ENCODE measurements at regions not wholly inside any gene's neighbourhood (a gene's known extent, or its start where the extent isn't known, plus 50 kb on each side); places are given as distances from the start of the nearest gene placed in this dataset.

DNA sequence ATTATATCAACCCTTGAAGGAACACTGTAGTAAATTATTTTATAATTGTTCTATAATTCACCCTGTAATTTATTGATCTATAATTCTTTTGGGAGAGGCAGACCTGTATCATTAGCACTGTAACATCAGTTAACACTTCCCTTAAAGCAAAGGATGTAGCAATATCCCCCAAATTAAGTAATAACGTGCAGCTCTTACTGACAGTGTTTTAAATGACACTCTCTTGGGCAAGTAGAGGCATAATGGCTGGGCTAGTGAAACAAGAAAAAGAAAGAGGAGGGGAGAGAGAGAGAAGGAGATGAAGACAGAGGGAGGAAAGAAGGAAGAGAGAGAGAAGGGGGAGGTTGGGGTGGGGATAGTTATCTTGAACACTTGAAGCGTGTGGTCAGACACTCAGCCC lies 161.0 kb upstream of the RNF32 start:
- no peaks in the 10 kb centered on the region for H3K9me3 ChIP-seq (ENCODE audit: low read length)
- no peaks in the 10 kb centered on the region for H3K36me3 ChIP-seq (ENCODE audit: insufficient read depth, low read length)
- no peak overlapping the region for H2AFZ ChIP-seq (ENCODE audit: low read depth, low read length)
- H3K27me3 ChIP-seq (ENCODE audit: insufficient read depth, low read length) = no peaks in the 10 kb centered on the region
- H3K4me3 ChIP-seq (ENCODE audit: low read length) = no peak overlapping the region
- no peaks in the 10 kb centered on the region for H3K4me1 ChIP-seq (ENCODE audit: insufficient read depth, low read length)

GRCh38 chr7:156478486-156478885 lies 162.1 kb upstream of the RNF32 start:
- H3K9me3 ChIP-seq (ENCODE audit: low read length) = no peaks in the 10 kb centered on the region
- no peaks in the 10 kb centered on the region for H3K36me3 ChIP-seq (ENCODE audit: insufficient read depth, low read length)
- H2AFZ ChIP-seq (ENCODE audit: low read depth, low read length) = no peak overlapping the region
- no peaks in the 10 kb centered on the region for H3K4me1 ChIP-seq (ENCODE audit: insufficient read depth, low read length)
- H3K4me3 ChIP-seq (ENCODE audit: low read length) = no peak overlapping the region
- H3K27me3 ChIP-seq (ENCODE audit: insufficient read depth, low read length) = no peaks in the 10 kb centered on the region

DNA sequence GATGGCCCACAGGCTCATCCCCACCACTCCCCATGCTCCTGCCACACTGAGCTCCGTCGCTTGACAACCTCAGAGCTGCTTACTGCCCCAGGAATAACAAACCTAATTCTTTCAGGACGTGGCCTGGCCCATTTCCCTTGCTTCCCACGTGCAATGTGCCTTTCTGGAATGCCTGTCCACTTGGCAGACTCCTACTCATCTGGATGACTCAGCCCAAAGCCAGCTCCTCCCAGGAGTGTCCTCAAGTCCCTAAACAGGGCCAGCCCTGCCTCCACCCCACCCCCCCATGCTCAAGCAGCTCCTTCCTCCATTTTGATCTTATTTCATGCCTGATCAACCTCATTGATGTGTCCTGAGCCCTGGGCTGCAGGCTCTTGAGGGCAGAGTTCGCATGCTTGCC lies 164.9 kb upstream of the RNF32 start:
- H3K36me3 ChIP-seq (ENCODE audit: insufficient read depth, low read length) = no peaks in the 10 kb centered on the region
- no peaks in the 10 kb centered on the region for H3K27me3 ChIP-seq (ENCODE audit: insufficient read depth, low read length)
- no peak overlapping the region for H2AFZ ChIP-seq (ENCODE audit: low read depth, low read length)
- no peaks in the 10 kb centered on the region for H3K4me1 ChIP-seq (ENCODE audit: insufficient read depth, low read length)
- no peak overlapping the region for H3K4me3 ChIP-seq (ENCODE audit: low read length)
- H3K9me3 ChIP-seq (ENCODE audit: low read length) = no peaks in the 10 kb centered on the region

DNA sequence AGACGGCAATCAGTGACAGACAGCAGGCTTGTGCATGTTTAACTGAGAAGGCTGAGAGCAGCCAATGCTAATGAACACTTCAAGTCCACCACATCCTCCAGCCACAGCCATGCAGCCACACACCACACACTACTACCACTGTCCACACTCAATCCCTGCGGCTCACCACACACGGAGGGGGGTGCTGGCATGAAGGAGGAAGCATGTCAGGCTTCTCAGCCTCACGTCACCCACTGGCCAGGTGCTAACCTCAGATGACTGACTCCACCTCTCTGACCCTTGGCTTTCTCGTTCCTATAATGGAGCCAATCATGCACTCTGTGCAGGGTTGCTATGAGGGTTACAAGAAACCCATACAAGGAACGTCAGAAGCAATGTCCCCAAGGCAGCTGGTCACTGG lies 165.4 kb upstream of the RNF32 start:
- Histone ChIP-seq H3K4me1 (ENCODE audit: insufficient read depth, low read length) (no peaks in the 10 kb centered on the region), H3K36me3 (ENCODE audit: insufficient read depth, low read length) (no peaks in the 10 kb centered on the region), H2AFZ (ENCODE audit: low read depth, low read length) (no peak overlapping the region), H3K27me3 (ENCODE audit: insufficient read depth, low read length) (no peaks in the 10 kb centered on the region), H3K4me3 (ENCODE audit: low read length) (no peak overlapping the region), H3K9me3 (ENCODE audit: low read length) (no peaks in the 10 kb centered on the region)

GRCh38 chr7:156474241-156474743 lies 166.3 kb upstream of the RNF32 start:
- Histone ChIP-seq H3K9me3 (ENCODE audit: low read length) (no peaks in the 10 kb centered on the region), H3K4me1 (ENCODE audit: insufficient read depth, low read length) (no peaks in the 10 kb centered on the region), H2AFZ (ENCODE audit: low read depth, low read length) (no peak overlapping the region), H3K36me3 (ENCODE audit: insufficient read depth, low read length) (no peaks in the 10 kb centered on the region), H3K4me3 (ENCODE audit: low read length) (no peak overlapping the region), H3K27me3 (ENCODE audit: insufficient read depth, low read length) (no peaks in the 10 kb centered on the region)

DNA sequence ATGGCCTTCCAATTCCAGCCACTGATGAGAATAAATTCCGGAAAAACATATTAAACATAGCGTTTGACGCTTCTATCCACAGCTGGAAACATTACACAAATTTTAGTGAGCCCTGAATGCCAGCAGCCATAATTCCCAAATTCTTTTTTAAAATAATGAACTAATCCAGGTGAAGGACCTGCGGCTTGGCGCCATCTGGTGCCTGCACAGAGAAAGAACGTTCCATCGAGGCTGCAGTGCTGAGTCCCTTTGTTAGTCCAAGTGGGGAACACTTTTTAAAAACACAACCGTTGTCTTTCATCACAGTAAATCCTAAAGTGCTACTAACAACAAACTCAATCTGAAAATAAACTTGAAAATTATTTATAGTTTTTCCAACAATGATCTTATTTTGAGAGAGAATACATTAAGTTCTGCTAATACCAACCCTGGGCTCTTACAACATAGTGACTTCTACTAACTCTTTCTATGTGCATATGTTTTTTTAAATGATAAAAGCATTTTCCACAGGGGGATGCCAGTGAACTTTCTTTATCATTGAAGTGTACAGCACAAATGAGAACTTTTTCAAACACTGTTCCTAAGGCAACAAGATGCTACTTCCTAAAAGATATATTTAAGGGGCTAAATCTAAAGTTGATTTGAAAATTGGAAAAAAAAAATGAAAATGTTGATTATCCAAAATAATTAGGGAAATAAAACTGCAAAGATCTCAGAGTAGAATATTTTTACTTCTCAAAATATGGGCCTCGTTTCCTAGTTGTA lies 166.9 kb upstream of the RNF32 start:
- Histone ChIP-seq H3K4me3 (ENCODE audit: low read length) (no peak overlapping the region), H3K27me3 (ENCODE audit: insufficient read depth, low read length) (no peaks in the 10 kb centered on the region), H3K36me3 (ENCODE audit: insufficient read depth, low read length) (no peaks in the 10 kb centered on the region), H2AFZ (ENCODE audit: low read depth, low read length) (no peak overlapping the region), H3K4me1 (ENCODE audit: insufficient read depth, low read length) (no peaks in the 10 kb centered on the region), H3K9me3 (ENCODE audit: low read length) (no peaks in the 10 kb centered on the region)

GRCh38 chr7:156472267-156472666 lies 168.3 kb upstream of the RNF32 start:
- Histone ChIP-seq H3K36me3 (ENCODE audit: insufficient read depth, low read length) (no peaks in the 10 kb centered on the region), H3K4me1 (ENCODE audit: insufficient read depth, low read length) (no peaks in the 10 kb centered on the region), H2AFZ (ENCODE audit: low read depth, low read length) (no peak overlapping the region), H3K9me3 (ENCODE audit: low read length) (no peaks in the 10 kb centered on the region), H3K4me3 (ENCODE audit: low read length) (no peak overlapping the region), H3K27me3 (ENCODE audit: insufficient read depth, low read length) (no peaks in the 10 kb centered on the region)

DNA sequence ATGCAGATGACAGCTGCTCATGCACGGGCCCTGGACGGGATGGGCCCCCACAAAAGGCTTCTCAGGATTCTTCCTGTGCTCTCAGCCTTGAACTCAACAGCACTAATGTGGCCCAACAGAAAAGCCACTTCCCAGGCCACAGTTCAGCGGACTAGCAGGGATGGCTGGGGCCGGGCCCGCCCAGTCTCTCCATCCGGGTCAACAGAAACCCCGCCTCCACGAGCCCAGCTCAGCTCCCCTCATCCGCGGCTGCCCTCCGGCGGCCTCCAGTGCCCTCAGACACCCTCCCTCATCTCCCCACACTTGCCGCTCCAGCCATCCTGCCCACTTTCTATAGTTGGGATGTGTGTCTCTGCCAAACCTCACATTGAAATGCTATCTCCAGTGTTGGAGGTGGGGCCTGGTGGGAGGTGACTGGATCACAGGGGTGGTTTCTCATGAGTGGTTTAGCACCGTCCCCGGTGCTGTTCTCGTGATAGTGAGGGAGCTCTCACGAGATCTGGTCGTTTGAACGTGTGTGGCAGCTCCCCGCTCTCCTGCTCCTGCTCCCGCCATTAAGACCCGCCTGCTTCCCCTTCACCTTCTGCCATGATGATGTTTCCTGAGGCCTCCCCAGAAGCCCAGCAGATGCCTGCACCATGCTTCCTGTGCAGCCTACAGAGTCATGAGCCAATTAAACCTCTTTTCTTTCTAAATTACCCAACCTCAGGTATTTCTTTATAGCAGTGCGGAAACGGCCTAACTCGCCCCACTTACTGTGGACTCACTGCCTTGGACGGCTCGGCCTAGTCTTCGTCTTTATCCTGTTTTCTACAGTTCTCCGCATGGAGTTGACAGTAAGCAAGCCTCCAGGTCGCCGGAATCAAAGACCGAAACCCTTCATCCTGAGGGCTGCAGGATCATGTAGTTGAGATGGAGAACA lies 169.9 kb upstream of the RNF32 start:
- Histone ChIP-seq H3K36me3 (ENCODE audit: insufficient read depth, low read length) (no peaks in the 10 kb centered on the region), H3K27me3 (ENCODE audit: insufficient read depth, low read length) (no peaks in the 10 kb centered on the region), H3K9me3 (ENCODE audit: low read length) (no peaks in the 10 kb centered on the region), H3K4me1 (ENCODE audit: insufficient read depth, low read length) (no peaks in the 10 kb centered on the region), H2AFZ (ENCODE audit: low read depth, low read length) (no peak overlapping the region), H3K4me3 (ENCODE audit: low read length) (no peak overlapping the region)

- H3K4me3 ChIP-seq (ENCODE audit: low read length) = no peak overlapping the region
- no peak overlapping the region for H2AFZ ChIP-seq (ENCODE audit: low read depth, low read length)
- H3K27me3 ChIP-seq (ENCODE audit: insufficient read depth, low read length) = peaks cover 15% of the 10 kb centered on the region
- H3K4me1 ChIP-seq (ENCODE audit: insufficient read depth, low read length) = no peaks in the 10 kb centered on the region
- H3K36me3 ChIP-seq (ENCODE audit: insufficient read depth, low read length) = no peaks in the 10 kb centered on the region
- no peaks in the 10 kb centered on the region for H3K9me3 ChIP-seq (ENCODE audit: low read length)
Measured at GRCh38 chr7:156466955-156467625, 173.5 kb upstream of the RNF32 start.

DNA sequence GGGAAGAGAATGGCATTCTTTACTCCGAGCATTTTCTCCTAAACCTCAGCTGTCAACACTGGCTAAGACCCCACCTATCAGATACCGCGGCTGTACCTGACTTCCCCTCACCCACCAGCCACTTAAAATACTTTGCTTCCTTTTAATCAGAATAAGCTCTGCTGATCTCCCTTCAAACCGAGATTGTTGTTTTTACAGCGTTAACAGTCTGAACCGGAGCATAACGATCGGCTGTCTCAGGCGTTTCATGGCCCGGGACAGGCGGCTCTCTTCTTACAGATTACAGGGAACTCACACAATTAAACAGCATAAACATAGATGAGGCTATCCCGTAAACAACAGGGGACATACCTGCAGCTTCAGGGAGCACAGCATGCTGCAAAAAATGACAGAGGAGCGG lies 174.3 kb upstream of the RNF32 start:
- H3K4me3 ChIP-seq (ENCODE audit: low read length) = no peak overlapping the region
- no peak overlapping the region for H2AFZ ChIP-seq (ENCODE audit: low read depth, low read length)
- H3K27me3 ChIP-seq (ENCODE audit: insufficient read depth, low read length) = peaks cover 16% of the 10 kb centered on the region
- no peaks in the 10 kb centered on the region for H3K9me3 ChIP-seq (ENCODE audit: low read length)
- H3K4me1 ChIP-seq (ENCODE audit: insufficient read depth, low read length) = no peaks in the 10 kb centered on the region
- no peaks in the 10 kb centered on the region for H3K36me3 ChIP-seq (ENCODE audit: insufficient read depth, low read length)

DNA sequence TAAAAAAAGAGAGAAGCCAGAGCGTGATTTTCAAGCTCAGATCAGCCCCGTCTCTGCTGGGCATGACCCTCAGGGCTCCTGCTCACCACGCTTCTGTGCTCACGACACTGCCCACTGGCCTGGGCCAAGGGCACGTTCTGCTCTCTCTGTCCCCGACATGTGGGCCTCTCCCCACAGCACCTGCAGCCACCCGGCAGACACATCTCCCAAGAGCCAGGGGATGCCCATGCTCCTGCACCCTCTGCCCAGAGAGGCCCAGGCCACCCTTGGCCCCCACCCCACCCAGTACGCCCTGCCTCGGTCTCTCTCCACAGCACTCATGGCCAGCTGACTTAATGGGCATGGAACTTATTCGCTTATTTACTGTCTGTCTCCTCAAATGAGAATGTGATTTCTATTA lies 175.4 kb upstream of the RNF32 start:
- Histone ChIP-seq H3K36me3 (ENCODE audit: insufficient read depth, low read length) (no peaks in the 10 kb centered on the region), H3K4me1 (ENCODE audit: insufficient read depth, low read length) (no peaks in the 10 kb centered on the region), H3K4me3 (ENCODE audit: low read length) (no peak overlapping the region), H3K27me3 (ENCODE audit: insufficient read depth, low read length) (peaks cover 23% of the 10 kb centered on the region), H3K9me3 (ENCODE audit: low read length) (no peaks in the 10 kb centered on the region), H2AFZ (ENCODE audit: low read depth, low read length) (no peak overlapping the region)

GRCh38 chr7:156464339-156464738 lies 176.2 kb upstream of the RNF32 start:
- Histone ChIP-seq H3K4me3 (ENCODE audit: low read length) (no peak overlapping the region), H2AFZ (ENCODE audit: low read depth, low read length) (no peak overlapping the region), H3K36me3 (ENCODE audit: insufficient read depth, low read length) (no peaks in the 10 kb centered on the region), H3K27me3 (ENCODE audit: insufficient read depth, low read length) (peaks cover 24% of the 10 kb centered on the region), H3K4me1 (ENCODE audit: insufficient read depth, low read length) (no peaks in the 10 kb centered on the region), H3K9me3 (ENCODE audit: low read length) (no peaks in the 10 kb centered on the region)

DNA sequence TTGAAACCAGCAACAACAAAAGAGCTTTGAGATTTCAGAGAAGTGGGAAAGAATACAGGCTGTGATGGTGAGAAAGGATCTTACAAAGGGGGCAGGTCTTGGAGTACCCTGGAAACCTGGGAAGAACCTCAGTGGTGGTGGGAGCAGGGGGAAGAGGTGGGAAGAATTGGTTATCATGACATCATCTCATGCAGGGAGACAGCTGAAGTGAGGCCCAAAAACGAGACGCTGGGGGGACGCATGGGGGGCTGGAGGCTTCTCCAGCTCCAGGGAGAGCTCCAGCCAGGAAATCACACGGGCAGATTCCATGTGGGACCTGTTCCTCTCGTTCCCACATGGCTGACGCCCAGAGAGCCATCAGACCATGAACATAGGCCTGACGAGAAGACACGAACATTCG lies 177.3 kb upstream of the RNF32 start:
- H3K36me3 ChIP-seq (ENCODE audit: insufficient read depth, low read length) = no peaks in the 10 kb centered on the region
- peaks cover 24% of the 10 kb centered on the region for H3K27me3 ChIP-seq (ENCODE audit: insufficient read depth, low read length)
- no peaks in the 10 kb centered on the region for H3K4me1 ChIP-seq (ENCODE audit: insufficient read depth, low read length)
- no peak overlapping the region for H3K4me3 ChIP-seq (ENCODE audit: low read length)
- H3K9me3 ChIP-seq (ENCODE audit: low read length) = no peaks in the 10 kb centered on the region
- H2AFZ ChIP-seq (ENCODE audit: low read depth, low read length) = no peak overlapping the region
